HepG2 (cell line): ENCODE measurements at regions not wholly inside any gene's neighbourhood (a gene's known extent, or its start where the extent isn't known, plus 50 kb on each side); places are given as distances from the start of the nearest gene placed in this dataset.

Experiments
- ATAC-seq: fragments of 200-7000 bp; cut with Tn5 transposase; 3 replicates; pipeline ENCODE4 v1.9.1; 2020; ENCODE audit warnings: mild to moderate bottlenecking, moderate library complexity
- BruUV-seq: library from RNA; stranded (reverse); fragments of 400-500 nt; replicated peaks from 2 replicates; lab custom pipeline; 2021; lab: Mats Ljungman, UMichigan
- CTCF ChIA-PET: fragments of 300-600 bp; formaldehyde crosslinking; extraction: SDS; loops from one replicate; lab custom pipeline; 2021; ENCODE audit warnings: low total read pairs, inconsistent platforms, low intra/inter-chr PET ratio; lab: Yijun Ruan, JAX
- POLR2A ChIA-PET: fragments of 350-600 bp; sonication (Branson Sonifier 250); formaldehyde crosslinking; loops from one replicate; lab custom pipeline; 2020; ENCODE audit warnings: antibody characterized with exemption, inconsistent platforms; lab: Yijun Ruan, JAX
- DNase-seq: peaks from one replicate; pipeline ENCODE4 v3.0.0-alpha.2; 2015; ENCODE audit warnings: low spot score
- FAIRE-seq: peaks from 3 replicates; lab custom pipeline; 2011; peaks lifted over from hg19 to GRCh38; lab: Jason Lieb, UNC
- H2AFZ ChIP-seq: one replicate; pipeline ENCODE4 v1.6.1; 2011; ENCODE audit warnings: low read length, inconsistent platforms
- H3K27ac ChIP-seq: fragments of 300-600 bp; 3 replicates; pipeline ENCODE4 v1.8.0; 2011; ENCODE audit warnings: mixed run types, mild to moderate bottlenecking, mixed read lengths, low read length, inconsistent platforms; ENCODE audit not compliant: insufficient read depth; ENCODE audit errors: extremely low read length
- H3K27me3 ChIP-seq, 2 experiments: fragments of 200-600 bp in 1 of 2; 2 replicates in 1 of 2; 3 replicates in 1 of 2; pipeline versions ENCODE4 v1.6.0 to v1.8.0; 2011; ENCODE audit warnings: low read length in 2 of 2, mild to moderate bottlenecking in 2 of 2, moderate library complexity in 2 of 2, inconsistent platforms in 1 of 2; ENCODE audit not compliant: insufficient read depth in 2 of 2, control insufficient read depth in 1 of 2
- H3K36me3 ChIP-seq, 2 experiments: fragments of 200-600 bp in 1 of 2; replicated peaks in 1 of 2; 2 replicates in 1 of 2; 3 replicates in 1 of 2; pipeline versions ENCODE4 v1.5.1 to v1.8.0; 2011; ENCODE audit warnings: low read length in 2 of 2, inconsistent platforms in 1 of 2; ENCODE audit not compliant: insufficient read depth in 2 of 2, control insufficient read depth in 1 of 2
- H3K4me1 ChIP-seq: 2 replicates; pipeline ENCODE4 v1.5.1; 2012; ENCODE audit warnings: low read length, inconsistent platforms; ENCODE audit not compliant: insufficient read depth
- H3K4me2 ChIP-seq: 2 replicates; pipeline ENCODE4 v1.6.0; 2011; ENCODE audit warnings: low read depth, low read length, inconsistent platforms
- H3K4me3 ChIP-seq, 3 experiments: fragments of 200-600 bp in 1 of 3; sonication (generic), shearing (Covaris generic) in 1 of 3; replicated peaks in 1 of 3; 2 replicates each; pipeline ENCODE4 v1.5.1; 2011 to 2016; ENCODE audit warnings: low read length in 3 of 3, inconsistent platforms in 2 of 3, low read depth in 2 of 3, mild to moderate bottlenecking in 2 of 3, control low read depth in 1 of 3, mixed read lengths in 1 of 3; ENCODE audit not compliant: insufficient read depth in 1 of 3
- H3K79me2 ChIP-seq: one replicate; pipeline ENCODE4 v1.6.1; 2011; ENCODE audit warnings: low read length, inconsistent platforms; ENCODE audit not compliant: insufficient read depth
- H3K9ac ChIP-seq: 2 replicates; pipeline ENCODE4 v1.6.0; 2011; ENCODE audit warnings: mild to moderate bottlenecking, low read depth, low read length, inconsistent platforms; ENCODE audit not compliant: insufficient read depth
- H3K9me3 ChIP-seq: 2 replicates; pipeline ENCODE4 v1.5.1; 2012; ENCODE audit warnings: mild to moderate bottlenecking, low read length
- H4K20me1 ChIP-seq: 2 replicates; pipeline ENCODE4 v1.6.0; 2011; ENCODE audit warnings: inconsistent platforms, mild to moderate bottlenecking, low read length, moderate library complexity; ENCODE audit not compliant: insufficient read depth
- CHD4 ChIP-seq: fragments of 200-600 bp; sonication (generic); IDR thresholded peaks from 2 replicates; pipeline ENCODE4 v1.7.0; 2017; ENCODE audit warnings: mild to moderate bottlenecking, low read length, borderline replicate concordance
- HNRNPL ChIP-seq: fragments of 200-400 bp; formaldehyde crosslinking; IDR thresholded peaks from 2 replicates; pipeline ENCODE4 v1.6.1; 2017; ENCODE audit warnings: mild to moderate bottlenecking, low read depth, low read length
- POGK ChIP-seq: sonication (generic); formaldehyde crosslinking; conservative IDR thresholded peaks from 2 replicates; pipeline ENCODE4 v1.8.0; 2022; ENCODE audit warnings: mild to moderate bottlenecking, moderate library complexity, missing genetic modification reagents
- SAP130 ChIP-seq: IDR thresholded peaks from 2 replicates; pipeline ENCODE4 v1.6.1; 2016; ENCODE audit warnings: low read depth
- TGIF2 ChIP-seq: IDR thresholded peaks from 2 replicates; pipeline ENCODE4 v1.6.1; 2016; ENCODE audit warnings: control low read depth, missing compliant biosample characterization
- THAP8 ChIP-seq: sonication (generic); formaldehyde crosslinking; IDR thresholded peaks from 2 replicates; pipeline ENCODE4 v1.5.1; 2020; ENCODE audit warnings: missing genetic modification reagents, mild to moderate bottlenecking, borderline replicate concordance
- ZBTB38 ChIP-seq: sonication (generic); formaldehyde crosslinking; IDR thresholded peaks from 2 replicates; pipeline ENCODE4 v1.5.1; 2020; ENCODE audit warnings: mild to moderate bottlenecking, missing genetic modification reagents
- ZKSCAN1 ChIP-seq: fragments of 150-350 bp; IDR thresholded peaks from 2 replicates; pipeline ENCODE4 v1.6.1; 2014; ENCODE audit warnings: low read length
- ZNF280B ChIP-seq: sonication (generic); formaldehyde crosslinking; IDR thresholded peaks from 2 replicates; pipeline ENCODE4 v1.5.0; 2020; ENCODE audit warnings: missing genetic modification reagents, mild to moderate bottlenecking, borderline replicate concordance
- ZNF501 ChIP-seq: sonication (generic); formaldehyde crosslinking; IDR thresholded peaks from 2 replicates; pipeline ENCODE4 v1.5.1; 2020; ENCODE audit warnings: mild to moderate bottlenecking, moderate library complexity, missing genetic modification reagents
- ZNF580 ChIP-seq: IDR thresholded peaks from 2 replicates; pipeline ENCODE4 v1.6.1; 2016; ENCODE audit warnings: low read depth, borderline replicate concordance
- ZSCAN29 ChIP-seq: sonication (generic); formaldehyde crosslinking; conservative IDR thresholded peaks from 2 replicates; pipeline ENCODE4 v1.4.0; 2020; ENCODE audit warnings: mild to moderate bottlenecking, missing genetic modification reagents
- WGBS: methylation state at CpG from one replicate; pipeline ENCODE4 v1.1.6; 2017; ENCODE audit warnings: low lambda C conversion rate; 5-methylcytosine and 5-hydroxymethylcytosine counted together
- in situ Hi-C: cut with HindIII; loops from 2 replicates; pipeline ENCODE4 v1.10.0; 2017; ENCODE audit warnings: low pct_unique_long_range_greater_than_20kb; ENCODE audit not compliant: extremely low pct_ligation_motif_present
- intact Hi-C: fragments of 100-400 bp; cut with micrococcal nuclease; formaldehyde crosslinking; loops from one replicate; pipeline ENCODE4 v1.10.0; 2022; ENCODE audit not compliant: unreplicated experiment

GRCh38 chr6:63510353-63510686, 62.0 kb upstream of the LOC128125822 start (continued):
- no peak for TF ChIP-seq HNRNPL
- 0 out of 2 replicates have a peak, but pooled peaks have one; percentile 29 for TF ChIP-seq ZNF501 (CRISPR knock-in tag)
- TF ChIP-seq THAP8 (CRISPR knock-in tag), result 0 out of 2 replicates have a peak, but pooled peaks have one; percentile 66
- peak; percentile 8; the same call in 1 of the 2 replicates for TF ChIP-seq TGIF2 (CRISPR knock-in tag)
- TF ChIP-seq, all 625 proteins: peak for 12

- ChIA-PET CTCF (no interaction called here), POLR2A (interaction anchor here (1.3 to 3.9 kb wide), 8 partner anchors 8 to 148 kb away, joined by 4 to 46 read pairs (median 16); no protein-coding TSS in a partner anchor)
- H3K36me3 ChIP-seq, result no peaks in the 10 kb centered on the region
- H3K4me3 ChIP-seq, result no peak overlapping the region; a peak in 1 of 6 replicates
- WGBS, result 99% methylated on average over 4 of the region's 4 CpGs
- no peaks in the 10 kb centered on the region for H3K9me3 ChIP-seq
- peaks cover 3% of the 10 kb centered on the region for H3K79me2 ChIP-seq
- H3K9ac ChIP-seq, result peak overlapping the region; percentile 74
- in situ Hi-C loops, result loop anchor here (10.0 kb wide), 1 partner anchor 156 kb away; no protein-coding TSS in a partner anchor
- H3K4me2 ChIP-seq, result peak overlapping the region; percentile 86; the same call in 1 of the 2 replicates
- H3K27me3 ChIP-seq, result no peaks in the 10 kb centered on the region
- H3K4me1 ChIP-seq, result peaks cover 96% of the 10 kb centered on the region
- no peak overlapping the region for H2AFZ ChIP-seq
- BruUV-seq, result no TSS peak
- DNase-seq (no peak), ATAC-seq (no peak), FAIRE-seq (no peak)
- 0 out of 2 replicates have a peak, but pooled peaks have one; percentile 16 for TF ChIP-seq ZBTB38 (CRISPR knock-in tag)
- peak; percentile 48; the same call in 1 of the 2 replicates for TF ChIP-seq POGK (CRISPR knock-in tag)
- peak; percentile 55; the same call in 1 of the 2 replicates for TF ChIP-seq CHD4
- TF ChIP-seq ZNF580 (CRISPR knock-in tag), result peak; percentile 39; the same call in 1 of the 2 replicates
- TF ChIP-seq SAP130 (CRISPR knock-in tag), result 0 out of 2 replicates have a peak, but pooled peaks have one; percentile 15
- 0 out of 2 replicates have a peak, but pooled peaks have one; percentile 31 for TF ChIP-seq ZNF501 (CRISPR knock-in tag)
- TF ChIP-seq ZNF280B (CRISPR knock-in tag), result no peak
- no peak for TF ChIP-seq ZSCAN29 (CRISPR knock-in tag)
- TF ChIP-seq ZKSCAN1, result no peak
- peak overlapping the region; percentile 97 for H3K27ac ChIP-seq
- H4K20me1 ChIP-seq, result no peaks in the 10 kb centered on the region
- intact Hi-C loops, result loop anchor here (1.0 to 5.0 kb wide), 6 partner anchors 16 to 158 kb away; no protein-coding TSS in a partner anchor
Measured at GRCh38 chr6:63510849-63511248, 61.4 kb upstream of the LOC128125822 start.
